Fibroblast of peridontal ligament (primary cell): ENCODE measurements at regions not wholly inside any gene's neighbourhood (a gene's known extent, or its start where the extent isn't known, plus 50 kb on each side); places are given as distances from the start of the nearest gene placed in this dataset.
"Not testable (repeated sequence)": the region's sequence is repeated elsewhere in the genome, so short reads cannot be mapped to it uniquely, and the experiment has no call there.

Source experiments
- DNase-seq: peaks from one replicate; pipeline ENCODE4 v3.0.0-alpha.2; 2010; ENCODE audit errors: extremely low read depth

- peak; percentile 7 for DNase-seq
These were observed 306.7 kb upstream of the GRID2 start for GRCh38 chr4:91997045-91997444.

DNA sequence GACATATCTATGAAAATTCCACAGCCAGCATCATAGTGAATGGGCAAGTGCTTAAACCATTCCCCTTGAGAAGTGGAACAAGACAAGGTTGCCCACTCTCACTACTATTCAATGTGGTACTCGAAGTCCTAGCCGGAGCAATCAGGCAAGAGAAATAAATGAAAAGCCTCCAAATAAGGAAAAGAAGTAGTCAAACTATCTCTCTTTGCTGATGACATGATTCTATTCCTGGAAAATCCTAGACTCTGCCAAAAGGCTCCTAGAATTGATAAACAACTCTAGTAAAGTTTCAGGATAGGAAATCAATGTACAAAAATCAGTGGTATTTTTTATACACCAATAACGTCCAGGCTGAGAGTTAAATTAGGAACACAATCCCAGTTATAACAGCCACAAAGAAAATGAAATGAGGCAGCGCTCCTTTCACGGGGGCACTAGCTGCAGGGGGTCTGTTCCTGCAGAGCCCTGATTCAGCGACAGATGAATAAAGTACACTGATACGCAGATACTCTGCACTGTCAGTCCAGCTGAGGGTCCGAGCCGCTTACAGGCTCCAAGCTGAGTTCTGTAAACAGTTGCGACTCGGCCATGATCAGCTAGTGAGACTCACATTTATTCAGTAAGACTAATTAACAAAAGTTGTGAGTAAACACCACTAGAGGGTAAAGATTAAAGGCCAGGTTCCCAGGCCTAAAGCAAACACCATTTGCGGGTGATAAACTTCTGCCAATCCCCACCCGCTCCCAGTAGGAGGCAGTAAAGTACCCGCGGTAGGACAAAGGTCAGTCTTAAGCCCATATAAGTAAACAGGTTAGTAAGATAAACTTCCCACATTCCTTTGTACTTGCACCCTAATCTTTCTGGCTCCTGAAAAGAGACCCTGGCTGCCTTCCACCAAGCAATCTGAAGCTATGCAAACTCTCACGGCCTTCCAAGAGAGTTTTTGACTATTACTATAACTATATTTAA, 290.6 kb upstream of the GRID2 start:
- DNase-seq = no peak

DNA sequence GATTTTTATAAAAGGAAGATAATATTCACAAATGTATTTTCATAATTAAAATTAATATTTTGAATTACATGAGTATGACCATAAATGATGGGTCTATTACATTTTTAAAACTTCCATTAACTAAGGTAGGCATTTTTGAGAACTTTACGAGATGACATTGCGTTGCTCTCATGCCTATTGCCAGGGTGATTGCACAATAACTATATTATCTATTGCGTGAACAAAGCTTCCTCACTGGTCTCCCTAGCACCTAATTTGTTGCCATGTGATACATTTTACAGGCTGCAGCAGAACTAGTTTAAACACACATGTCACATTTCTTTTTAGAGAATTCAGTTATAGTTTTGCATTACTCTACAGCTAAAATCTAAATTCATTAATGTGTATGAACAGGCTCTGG, 289.7 kb upstream of the GRID2 start:
- no peak for DNase-seq

GRCh38 chr4:92021203-92021602, 282.6 kb upstream of the GRID2 start:
- no peak for DNase-seq

- no peak for DNase-seq
These were observed 282.0 kb upstream of the GRID2 start for GRCh38 chr4:92021788-92022187.

GRCh38 chr4:92028830-92029229, 274.9 kb upstream of the GRID2 start:
- DNase-seq = not testable (repeated sequence)

DNA sequence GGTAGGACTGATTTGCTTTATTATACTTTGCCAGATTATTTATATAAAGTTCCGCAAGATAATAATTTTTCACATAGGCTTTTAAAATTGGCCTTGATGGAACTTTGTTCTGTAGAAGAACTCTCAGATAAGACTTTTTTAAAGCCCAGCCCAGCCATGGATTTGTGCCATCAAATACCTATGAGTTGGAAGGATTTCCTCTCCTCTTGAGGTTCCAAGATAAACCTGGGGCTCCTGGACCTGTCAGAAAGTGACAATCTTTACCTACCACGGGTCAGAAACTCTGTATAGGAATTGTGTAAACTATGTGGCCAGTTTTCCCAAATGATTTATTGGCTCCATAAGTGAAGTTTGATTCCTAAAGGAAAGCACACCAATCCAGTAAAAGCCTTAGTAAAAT, 271.9 kb upstream of the GRID2 start:
- DNase-seq = no peak

DNA sequence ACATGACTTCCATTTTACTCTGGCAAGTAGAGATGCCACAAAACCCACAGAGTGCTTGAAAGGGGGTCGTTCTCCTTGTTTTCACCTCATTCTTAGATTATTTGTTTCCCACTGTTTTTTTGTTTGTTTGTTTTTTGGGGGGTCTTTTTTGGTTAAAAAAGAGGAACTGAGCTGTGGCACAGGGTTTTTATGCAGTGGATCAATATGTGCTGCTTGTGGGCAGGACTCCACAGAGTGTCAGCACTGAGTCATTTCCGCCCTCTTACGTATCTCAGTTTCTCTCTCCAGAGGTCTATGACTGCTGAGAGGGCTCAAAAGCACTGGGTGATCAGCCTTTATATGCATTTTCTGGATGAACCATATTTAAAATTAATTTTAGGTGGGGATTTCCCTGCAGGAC, 268.1 kb upstream of the GRID2 start:
- no peak for DNase-seq

- no peak for DNase-seq
These were observed 258.0 kb upstream of the GRID2 start for GRCh38 chr4:92045718-92046117.

DNA sequence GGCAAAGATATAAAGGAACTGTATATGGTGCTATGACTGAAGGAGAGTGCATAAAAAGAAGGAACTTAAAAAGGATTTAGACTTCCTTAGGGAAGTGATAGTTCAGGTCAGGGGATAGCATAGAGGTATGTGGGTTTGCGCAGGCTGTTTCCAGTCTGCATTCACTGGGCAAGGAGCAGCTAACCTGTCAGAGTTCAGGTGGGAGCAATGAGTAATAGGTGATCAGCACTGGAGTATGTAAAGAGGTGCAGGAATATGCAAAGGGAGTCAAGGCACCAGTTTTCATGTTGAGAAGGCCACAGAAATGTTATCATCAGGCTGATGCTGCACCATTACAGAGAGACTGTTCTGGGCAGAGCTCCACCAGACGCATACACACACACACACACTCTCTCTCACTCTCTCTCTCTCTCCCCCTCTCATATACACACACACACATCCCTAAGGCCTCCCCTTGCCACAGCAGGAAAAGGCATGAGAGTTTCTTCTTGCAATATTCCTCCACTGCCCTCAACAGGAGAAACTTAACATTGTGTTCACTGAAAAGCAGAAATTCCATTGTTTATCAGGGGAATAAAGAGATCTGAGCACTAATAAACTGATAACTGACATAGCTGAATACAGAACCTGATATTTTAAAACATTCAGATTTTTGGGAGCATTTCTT, 256.4 kb upstream of the GRID2 start:
- DNase-seq = peak; percentile 74

GRCh38 chr4:92050875-92051274, 252.9 kb upstream of the GRID2 start:
- DNase-seq = no peak

DNA sequence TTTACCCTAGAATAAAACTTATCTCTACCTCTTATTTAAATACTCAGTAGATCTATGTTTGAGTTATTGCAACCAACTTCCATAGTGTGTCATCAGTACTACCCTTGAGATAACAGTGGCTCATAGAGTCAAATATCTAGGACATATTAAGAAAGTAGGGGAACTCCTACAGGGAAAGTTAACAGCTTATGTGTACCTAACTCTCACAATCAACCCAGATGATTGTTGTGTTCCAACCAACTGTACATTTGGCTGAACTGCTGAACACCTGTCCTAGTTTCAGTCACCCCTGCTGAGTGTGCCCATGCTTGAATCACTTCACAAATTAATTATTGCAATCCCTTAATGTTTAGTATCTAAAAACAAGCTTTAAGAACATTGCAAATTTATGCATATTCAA, 244.2 kb upstream of the GRID2 start:
- no peak for DNase-seq

GRCh38 chr4:92060333-92060732, 243.4 kb upstream of the GRID2 start:
- no peak for DNase-seq

DNA sequence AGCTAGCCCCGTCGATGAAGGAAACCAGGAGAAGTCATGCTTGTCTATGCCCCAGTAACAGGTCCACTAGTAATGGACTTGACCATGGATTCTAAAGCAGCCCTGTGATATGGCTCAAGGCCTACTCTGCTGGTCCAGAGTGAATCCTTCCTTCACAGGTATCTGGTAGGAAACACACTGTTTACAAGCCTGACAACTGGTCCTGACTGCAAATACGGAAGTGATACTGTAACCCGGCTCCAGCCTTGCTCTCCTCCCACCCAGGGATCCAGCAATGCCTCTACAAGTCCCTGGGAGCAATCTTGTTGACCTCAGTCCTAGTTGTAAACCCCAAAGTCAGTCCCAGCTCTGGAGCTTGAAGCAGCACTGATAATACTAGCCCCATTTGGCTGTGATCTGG, 239.2 kb upstream of the GRID2 start:
- no peak for DNase-seq

DNA sequence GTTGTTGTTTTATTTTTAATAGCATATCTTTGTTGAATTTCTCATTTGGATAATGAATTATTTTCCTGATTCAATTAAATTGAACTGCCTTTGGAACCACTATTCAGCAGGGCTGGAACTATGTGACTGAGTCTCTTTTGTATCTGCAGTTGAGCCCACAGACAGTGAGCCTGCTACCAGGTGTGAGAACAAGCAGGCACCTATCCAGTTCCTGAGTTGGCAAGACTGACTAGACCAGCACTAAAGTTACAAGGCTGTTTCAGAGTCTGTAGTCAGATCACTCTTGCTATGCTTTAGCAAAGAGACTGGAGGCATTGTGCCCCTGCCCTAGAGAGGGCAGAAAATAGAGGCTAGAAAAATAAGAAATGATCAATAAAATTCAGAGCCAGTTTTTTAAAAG, 237.3 kb upstream of the GRID2 start:
- DNase-seq = no peak

GRCh38 chr4:92071587-92071986, 232.2 kb upstream of the GRID2 start:
- DNase-seq = no peak

DNA sequence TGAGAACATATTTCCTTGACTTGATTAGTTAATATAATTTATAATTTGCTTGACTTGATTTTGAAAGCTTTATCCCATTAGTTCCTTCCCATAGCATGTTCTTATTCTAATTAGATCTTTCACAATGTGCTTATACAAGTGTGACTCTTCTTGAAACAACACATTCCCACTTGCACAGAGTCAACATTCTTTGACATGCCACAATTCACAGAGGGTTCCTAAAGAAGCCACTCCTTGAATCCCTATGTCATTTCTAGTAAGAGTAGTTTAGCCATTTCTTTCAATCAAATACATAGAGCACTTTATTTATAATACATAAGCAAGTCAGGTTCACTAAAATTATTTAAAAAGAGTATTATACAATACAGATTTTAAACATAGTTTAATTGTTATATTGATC, 228.9 kb upstream of the GRID2 start:
- no peak for DNase-seq

- no peak for DNase-seq
These were observed 212.9 kb upstream of the GRID2 start for GRCh38 chr4:92090887-92091286.

- DNase-seq = no peak
These were observed 212.4 kb upstream of the GRID2 start for GRCh38 chr4:92091335-92091734.

DNA sequence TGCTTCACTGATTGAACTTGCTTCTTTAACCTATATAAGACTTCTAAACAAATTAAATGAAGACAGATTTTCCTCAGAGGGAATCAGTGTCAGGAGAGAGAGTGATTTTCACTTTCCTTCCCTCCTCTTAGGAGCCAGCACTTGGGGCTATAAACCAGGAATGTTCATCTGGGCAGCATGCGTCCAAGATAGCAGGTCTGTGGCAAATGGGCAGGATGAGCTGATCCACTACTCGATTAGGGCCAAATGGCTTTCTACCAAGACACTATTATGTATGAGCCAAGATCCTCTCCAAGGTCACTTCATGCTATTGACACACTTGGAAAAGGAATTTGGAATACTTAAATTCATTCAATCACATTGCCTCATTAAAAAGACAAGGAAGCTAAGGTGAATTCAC, 203.9 kb upstream of the GRID2 start:
- peak; percentile 59 for DNase-seq

DNA sequence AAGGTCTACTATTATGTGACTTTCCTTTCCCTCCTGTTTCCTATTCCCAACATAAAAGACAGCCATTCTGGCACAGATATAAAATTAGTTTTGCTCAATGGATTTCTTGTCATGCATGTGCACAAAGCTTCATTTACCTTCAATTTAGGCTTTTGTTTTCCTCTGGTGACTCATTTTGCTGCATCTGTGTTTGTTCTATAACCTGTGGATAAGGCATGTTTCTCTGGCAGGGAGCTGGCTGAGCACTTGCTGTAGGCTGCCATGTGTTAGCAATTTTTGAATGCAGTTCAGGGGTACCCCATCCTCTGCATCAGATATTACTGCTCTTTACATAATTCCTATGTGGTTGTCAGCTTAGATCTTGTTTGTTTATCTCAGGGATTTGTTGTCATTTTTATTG, 202.8 kb upstream of the GRID2 start:
- DNase-seq = no peak

DNA sequence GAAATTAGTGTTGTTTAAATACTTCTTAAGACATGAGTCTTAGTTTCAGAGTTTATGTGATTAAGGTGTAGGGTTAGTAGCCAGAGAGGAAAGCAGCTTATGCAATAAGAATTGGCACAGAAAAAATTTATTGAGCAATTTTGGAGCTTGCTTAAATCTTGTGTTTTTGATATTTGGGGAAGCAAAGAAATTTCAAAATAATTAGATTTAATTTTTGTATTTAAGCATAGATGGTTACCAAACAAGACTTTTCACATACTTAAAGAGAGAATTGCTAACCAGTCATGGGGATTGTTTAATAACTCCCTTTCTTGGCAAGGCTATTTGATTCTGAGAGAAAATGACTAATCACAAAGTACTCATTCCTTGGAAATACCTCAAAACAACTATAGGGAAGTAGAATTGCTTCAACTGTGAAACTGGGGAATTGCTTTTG, 202.0 kb upstream of the GRID2 start:
- DNase-seq = peak; percentile 89

DNA sequence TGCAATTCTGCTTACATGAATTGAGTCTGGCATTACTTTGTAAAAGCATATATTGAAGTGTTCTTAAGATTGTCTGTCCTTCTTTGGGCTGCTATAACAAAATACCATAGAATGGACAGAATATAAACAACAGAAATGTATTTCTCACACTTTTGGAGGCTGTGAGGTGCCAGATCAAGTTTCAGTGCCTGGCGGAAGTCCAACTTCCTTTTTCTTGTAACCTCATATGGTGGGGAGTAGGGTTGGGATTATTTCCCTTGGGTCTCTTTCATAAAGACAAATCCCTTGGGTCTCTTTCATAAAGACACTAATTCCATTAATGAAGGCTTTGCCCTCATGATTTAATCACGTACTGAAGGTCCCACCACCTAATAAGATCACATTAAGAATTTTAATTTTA, 199.3 kb upstream of the GRID2 start:
- no peak for DNase-seq
